ENCODE measurements at regions not wholly inside any gene's neighbourhood (a gene's known extent, or its start where the extent isn't known, plus 50 kb on each side); places are given as distances from the start of the nearest gene placed in this dataset.

DNA sequence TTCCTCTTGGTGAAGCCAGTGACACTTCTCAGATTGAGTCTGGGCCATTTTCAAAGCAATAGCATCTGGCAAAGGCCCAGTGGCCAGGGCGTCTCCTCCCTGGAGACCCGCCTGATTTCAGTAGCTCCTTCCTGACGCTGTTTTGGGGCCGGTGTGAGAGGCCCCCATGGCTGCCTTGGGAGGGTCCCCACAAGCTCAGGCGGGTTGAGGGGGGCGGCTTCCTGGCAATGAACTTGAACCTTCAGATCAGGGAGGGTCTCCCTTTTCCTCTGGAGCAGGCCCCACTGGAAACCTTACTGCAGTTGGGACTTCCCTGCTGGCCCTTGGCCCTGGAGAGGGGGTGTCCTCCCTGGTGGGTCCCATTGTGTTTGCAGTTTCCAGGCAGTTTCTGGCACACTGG is 121.2 kb downstream of the CRYAA start:
- peak overlapping the region; percentile 58 for H3K27ac ChIP-seq (ENCODE audit: low read length)
- H3K4me1 ChIP-seq (ENCODE audit: low read length) = peaks cover 38% of the 10 kb centered on the region
- H4K20me1 ChIP-seq (ENCODE audit: insufficient read depth, low read length) = no peaks in the 10 kb centered on the region
- H3K4me2 ChIP-seq (ENCODE audit: low read length) = peak overlapping the region; percentile 84
- no peaks in the 10 kb centered on the region for H3K9me3 ChIP-seq (ENCODE audit: insufficient read depth, low read length)
- H2AFZ ChIP-seq (ENCODE audit: low read depth, low read length) = no peak overlapping the region
- no peaks in the 10 kb centered on the region for H3K79me2 ChIP-seq (ENCODE audit: low read length)
- H3K9ac ChIP-seq (ENCODE audit: low read length) = no peak overlapping the region; the same call in 1 of the 2 replicates
- no peaks in the 10 kb centered on the region; the same call in 1 of the 2 replicates for H3K27me3 ChIP-seq (ENCODE audit: low read depth, low read length)
- TF ChIP-seq, protein P1, sequence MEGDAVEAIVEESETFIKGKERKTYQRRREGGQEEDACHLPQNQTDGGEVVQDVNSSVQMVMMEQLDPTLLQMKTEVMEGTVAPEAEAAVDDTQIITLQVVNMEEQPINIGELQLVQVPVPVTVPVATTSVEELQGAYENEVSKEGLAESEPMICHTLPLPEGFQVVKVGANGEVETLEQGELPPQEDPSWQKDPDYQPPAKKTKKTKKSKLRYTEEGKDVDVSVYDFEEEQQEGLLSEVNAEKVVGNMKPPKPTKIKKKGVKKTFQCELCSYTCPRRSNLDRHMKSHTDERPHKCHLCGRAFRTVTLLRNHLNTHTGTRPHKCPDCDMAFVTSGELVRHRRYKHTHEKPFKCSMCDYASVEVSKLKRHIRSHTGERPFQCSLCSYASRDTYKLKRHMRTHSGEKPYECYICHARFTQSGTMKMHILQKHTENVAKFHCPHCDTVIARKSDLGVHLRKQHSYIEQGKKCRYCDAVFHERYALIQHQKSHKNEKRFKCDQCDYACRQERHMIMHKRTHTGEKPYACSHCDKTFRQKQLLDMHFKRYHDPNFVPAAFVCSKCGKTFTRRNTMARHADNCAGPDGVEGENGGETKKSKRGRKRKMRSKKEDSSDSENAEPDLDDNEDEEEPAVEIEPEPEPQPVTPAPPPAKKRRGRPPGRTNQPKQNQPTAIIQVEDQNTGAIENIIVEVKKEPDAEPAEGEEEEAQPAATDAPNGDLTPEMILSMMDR (IDR thresholded peaks at IDR 0.05; ENCODE audit: low read depth, low read length) = no peak
- no peak for TF ChIP-seq EZH2phosphoT487 (IDR thresholded peaks at IDR 0.05; ENCODE audit: low read depth)
- no peaks in the 10 kb centered on the region for H3K36me3 ChIP-seq (replicated peaks; ENCODE audit: low read depth, low read length)
- H3K4me3 ChIP-seq (ENCODE audit: low read length) = peak overlapping the region; percentile 51

DNA sequence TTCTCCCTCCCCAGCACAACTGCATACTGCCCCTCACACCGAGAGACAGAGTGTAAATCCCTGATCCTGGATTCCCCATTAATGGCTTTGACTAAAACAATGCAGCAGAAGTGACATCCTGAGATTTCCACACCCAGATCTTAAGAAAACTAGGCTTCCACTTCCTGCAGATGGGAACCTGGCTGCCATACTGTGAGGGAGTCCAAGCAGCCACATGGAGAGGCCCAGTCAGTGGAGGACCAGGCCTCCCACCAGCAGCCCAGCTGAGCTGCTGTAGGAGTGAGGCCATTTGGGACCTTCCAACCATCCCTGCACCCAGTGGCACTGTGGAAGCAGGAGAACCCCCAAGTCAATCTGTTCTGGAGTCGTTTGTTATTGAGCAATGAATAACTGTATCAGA is 120.6 kb downstream of the CRYAA start:
- no peaks in the 10 kb centered on the region for H3K36me3 ChIP-seq (replicated peaks; ENCODE audit: low read depth, low read length)
- no peaks in the 10 kb centered on the region; the same call in 1 of the 2 replicates for H3K27me3 ChIP-seq (ENCODE audit: low read depth, low read length)
- peak overlapping the region; percentile 84; the same call in 1 of the 2 replicates for H3K4me2 ChIP-seq (ENCODE audit: low read length)
- H3K4me3 ChIP-seq (ENCODE audit: low read length) = no peak overlapping the region
- H3K79me2 ChIP-seq (ENCODE audit: low read length) = no peaks in the 10 kb centered on the region
- H2AFZ ChIP-seq (ENCODE audit: low read depth, low read length) = no peak overlapping the region
- H3K27ac ChIP-seq (ENCODE audit: low read length) = peak overlapping the region; percentile 58; the same call in 1 of the 2 replicates
- H3K9ac ChIP-seq (ENCODE audit: low read length) = no peak overlapping the region
- TF ChIP-seq EZH2phosphoT487 (IDR thresholded peaks at IDR 0.05; ENCODE audit: low read depth) = no peak
- TF ChIP-seq, protein P1 (IDR thresholded peaks at IDR 0.05; ENCODE audit: low read depth, low read length) = no peak
- no peaks in the 10 kb centered on the region for H3K9me3 ChIP-seq (ENCODE audit: insufficient read depth, low read length)
- peaks cover 38% of the 10 kb centered on the region for H3K4me1 ChIP-seq (ENCODE audit: low read length)
- no peaks in the 10 kb centered on the region for H4K20me1 ChIP-seq (ENCODE audit: insufficient read depth, low read length)

DNA sequence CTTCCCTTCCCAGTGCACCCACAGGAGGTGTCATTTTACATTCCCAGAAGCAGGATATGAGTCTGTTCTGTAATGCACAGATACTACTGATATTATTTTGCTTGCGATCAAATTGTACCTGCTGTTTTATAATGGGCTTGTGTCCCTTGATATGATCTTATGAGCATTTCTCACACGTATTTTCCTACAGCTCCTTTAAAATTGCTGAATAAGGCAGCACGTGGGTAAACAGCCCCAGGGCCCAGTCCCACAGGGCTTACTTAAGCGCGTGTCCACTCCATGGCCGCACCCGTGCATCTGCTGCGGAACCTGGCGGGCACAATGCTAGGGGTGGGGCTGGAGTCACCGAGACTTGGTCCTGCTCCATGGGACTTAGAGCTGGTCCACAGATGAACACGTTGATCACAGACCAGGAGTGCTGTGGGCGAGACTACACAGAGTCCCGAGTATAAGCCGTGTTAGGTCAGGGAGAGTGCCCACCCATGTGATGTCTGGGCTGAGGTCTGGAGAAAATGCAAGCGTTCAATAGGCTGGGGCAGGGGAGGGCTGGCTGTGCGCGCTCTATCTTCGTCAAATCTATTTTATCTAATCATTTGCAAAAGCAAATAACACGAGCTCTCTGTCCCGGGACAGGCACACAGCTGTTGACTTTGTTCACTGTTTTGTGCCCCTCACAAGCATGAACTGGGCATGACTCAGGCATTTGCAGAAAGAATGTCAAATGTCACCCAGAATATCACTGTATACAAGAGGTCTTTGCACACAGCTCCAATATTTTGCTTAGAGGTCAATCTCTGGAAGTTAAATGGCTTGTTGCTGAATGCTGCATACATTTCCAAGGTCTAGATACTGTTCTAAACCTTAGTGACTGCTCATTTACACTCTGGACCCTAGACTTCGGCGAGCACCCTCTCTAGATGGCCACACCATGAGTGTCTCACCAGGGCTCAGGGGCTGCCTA is 119.3 kb downstream of the CRYAA start:
- no peak overlapping the region for H3K4me2 ChIP-seq (ENCODE audit: low read length)
- no peaks in the 10 kb centered on the region for H3K27me3 ChIP-seq (ENCODE audit: low read depth, low read length)

More for the DNA sequence above, 119.3 kb downstream of the CRYAA start:
- H3K4me1 ChIP-seq (ENCODE audit: low read length) = peaks cover 38% of the 10 kb centered on the region
- TF ChIP-seq, protein P1 (IDR thresholded peaks at IDR 0.05; ENCODE audit: low read depth, low read length) = no peak
- no peak for TF ChIP-seq EZH2phosphoT487 (IDR thresholded peaks at IDR 0.05; ENCODE audit: low read depth)
- H3K27ac ChIP-seq (ENCODE audit: low read length) = no peak overlapping the region
- no peaks in the 10 kb centered on the region for H3K9me3 ChIP-seq (ENCODE audit: insufficient read depth, low read length)
- H3K36me3 ChIP-seq (replicated peaks; ENCODE audit: low read depth, low read length) = no peaks in the 10 kb centered on the region
- H3K79me2 ChIP-seq (ENCODE audit: low read length) = no peaks in the 10 kb centered on the region
- no peaks in the 10 kb centered on the region for H4K20me1 ChIP-seq (ENCODE audit: insufficient read depth, low read length)
- H3K9ac ChIP-seq (ENCODE audit: low read length) = no peak overlapping the region
- H2AFZ ChIP-seq (ENCODE audit: low read depth, low read length) = no peak overlapping the region
- H3K4me3 ChIP-seq (ENCODE audit: low read length) = no peak overlapping the region
